A549 (cell line): ENCODE measurements at regions not wholly inside any gene's neighbourhood (a gene's known extent, or its start where the extent isn't known, plus 50 kb on each side); places are given as distances from the start of the nearest gene placed in this dataset.

ENCODE experiments used
- ATAC-seq, 2 experiments: fragments of 200-7000 bp in 1 of 2; fragments of >200 bp in 1 of 2; cut with Nextera tagmentation in 1 of 2; cut with Tn5 transposase in 1 of 2; 3 replicates each; pipeline versions ENCODE4 v1.8.0 to v1.9.1; 2018 to 2020; ENCODE audit warnings: mild to moderate bottlenecking in 1 of 2, moderate library complexity in 1 of 2
- CTCF ChIA-PET: fragments of 300-600 bp; sonication (Branson Sonifier 250); formaldehyde crosslinking; extraction: SDS; loops from one replicate; lab custom pipeline; 2021; ENCODE audit warnings: antibody characterized with exemption, inconsistent platforms; lab: Yijun Ruan, JAX
- POLR2A ChIA-PET: fragments of 350-600 bp; formaldehyde crosslinking; extraction: SDS; loops from one replicate; lab custom pipeline; 2021; ENCODE audit warnings: antibody characterized with exemption, inconsistent platforms; lab: Yijun Ruan, JAX
- DNase-seq, 2 experiments: peaks; one replicate each; pipeline versions ENCODE4 v3.0.0 to v3.0.0-alpha.2; 2011 to 2016; ENCODE audit warnings: low read depth in 1 of 2, low spot score in 1 of 2
- FAIRE-seq: peaks from 2 replicates; lab custom pipeline; 2011; peaks lifted over from hg19 to GRCh38; lab: Jason Lieb, UNC
- H3K27ac ChIP-seq, 2 experiments: fragments of >200 bp; sonication (Bioruptor Twin); formaldehyde crosslinking; 3 replicates each; pipeline ENCODE4 v1.5.1; 2016 to 2017
- H3K4me1 ChIP-seq: fragments of >200 bp; sonication (Bioruptor Twin); formaldehyde crosslinking; 3 replicates; pipeline ENCODE4 v1.6.1; 2016
- H3K4me2 ChIP-seq: fragments of >200 bp; sonication (Bioruptor Twin); formaldehyde crosslinking; 3 replicates; pipeline ENCODE4 v1.6.1; 2016
- H3K4me3 ChIP-seq: fragments of >200 bp; sonication (Bioruptor Twin); formaldehyde crosslinking; 3 replicates; pipeline ENCODE4 v1.5.1; 2016
- H3K9me3 ChIP-seq: fragments of >200 bp; sonication (Bioruptor Twin); formaldehyde crosslinking; 3 replicates; pipeline ENCODE4 v1.6.1; 2016
- CHD2 ChIP-seq: fragments of 150-350 bp; IDR thresholded peaks from 2 replicates; pipeline ENCODE4 v1.6.1; 2014; ENCODE audit warnings: low read length; ENCODE audit not compliant: partially characterized antibody
- CHD4 ChIP-seq: fragments of 200-600 bp; sonication (generic); IDR thresholded peaks from 2 replicates; pipeline ENCODE4 v1.6.1; 2016; ENCODE audit warnings: antibody characterized with exemption, mild to moderate bottlenecking, borderline replicate concordance
- FOSB ChIP-seq: fragments of 250-450 bp; sonication (Bioruptor Pico); IDR thresholded peaks from 2 replicates; pipeline ENCODE4 v1.5.0; 2020; ENCODE audit warnings: mild to moderate bottlenecking, moderate library complexity
- FOSL2 ChIP-seq, 2 experiments: fragments of 450-650 bp in 1 of 2; fragments of >200 bp in 1 of 2; sonication (Bioruptor Twin) in 1 of 2; formaldehyde crosslinking; IDR thresholded peaks; 2 replicates each; pipeline versions ENCODE4 v1.5.0 to v1.6.1; 2016 to 2020; ENCODE audit warnings: mild to moderate bottlenecking in 1 of 2, moderate library complexity in 1 of 2
- GATA3 ChIP-seq: IDR thresholded peaks from 2 replicates; pipeline ENCODE4 v1.6.1; 2012; ENCODE audit warnings: borderline replicate concordance
- HDAC2 ChIP-seq: fragments of 200-600 bp; sonication (generic); IDR thresholded peaks from 2 replicates; pipeline ENCODE4 v1.6.1; 2016
- HEYL ChIP-seq: fragments of 250-450 bp; sonication (Bioruptor Pico); IDR thresholded peaks from 2 replicates; pipeline ENCODE4 v1.8.0; 2021; ENCODE audit warnings: mild to moderate bottlenecking, moderate library complexity
- HOXB13 ChIP-seq: fragments of 250-450 bp; sonication (Bioruptor Pico); IDR thresholded peaks from 2 replicates; pipeline ENCODE4 v1.5.0; 2020; ENCODE audit warnings: low read depth, mild to moderate bottlenecking, moderate library complexity
- HOXB5 ChIP-seq: fragments of 250-450 bp; sonication (Bioruptor Pico); IDR thresholded peaks from 2 replicates; pipeline ENCODE4 v1.5.0; 2020; ENCODE audit warnings: mild to moderate bottlenecking, moderate library complexity
- KDM1A ChIP-seq: fragments of 200-600 bp; sonication (generic); IDR thresholded peaks from 2 replicates; pipeline ENCODE4 v1.6.1; 2016; ENCODE audit warnings: low read depth, mild to moderate bottlenecking
- KDM5A ChIP-seq: fragments of 200-600 bp; sonication (generic); IDR thresholded peaks from 2 replicates; pipeline ENCODE4 v1.6.1; 2016; ENCODE audit warnings: antibody characterized with exemption, mild to moderate bottlenecking
- MAX ChIP-seq: IDR thresholded peaks from 2 replicates; pipeline ENCODE4 v1.6.1; 2012
- MAZ ChIP-seq: fragments of 150-350 bp; IDR thresholded peaks from 2 replicates; pipeline ENCODE4 v1.6.1; 2014; ENCODE audit warnings: antibody characterized with exemption, low read depth, low read length, borderline replicate concordance
- NR3C1 ChIP-seq: fragments of >200 bp; sonication (Bioruptor Twin); formaldehyde crosslinking; IDR thresholded peaks from 3 replicates; pipeline ENCODE4 v1.6.1; 2017
- POLR2AphosphoS2 ChIP-seq: conservative IDR thresholded peaks from 2 replicates; pipeline ENCODE4 v1.6.1; 2012; ENCODE audit warnings: low read length, improper control_type of control experiment, inconsistent platforms
- RARB ChIP-seq: fragments of 250-450 bp; sonication (Bioruptor Pico); IDR thresholded peaks from 2 replicates; pipeline ENCODE4 v1.8.0; 2021; ENCODE audit warnings: mild to moderate bottlenecking, moderate library complexity
- RCOR1 ChIP-seq: fragments of 150-350 bp; IDR thresholded peaks from 2 replicates; pipeline ENCODE4 v1.6.1; 2014; ENCODE audit warnings: antibody characterized with exemption, low read length, low read depth
- RFX5 ChIP-seq: fragments of 450-650 bp; IDR thresholded peaks from 2 replicates; pipeline ENCODE4 v1.7.1; 2014; ENCODE audit warnings: antibody characterized with exemption, mild to moderate bottlenecking, moderate library complexity
- RNF2 ChIP-seq: fragments of 200-600 bp; sonication (generic); IDR thresholded peaks from 2 replicates; pipeline ENCODE4 v1.6.1; 2016; ENCODE audit warnings: low read depth, mild to moderate bottlenecking, antibody characterized with exemption, moderate library complexity, borderline replicate concordance
- SMC3 ChIP-seq: fragments of >200 bp; sonication (Bioruptor Twin); formaldehyde crosslinking; IDR thresholded peaks from 3 replicates; pipeline ENCODE4 v1.6.1; 2018; ENCODE audit warnings: inconsistent platforms
- TP53 ChIP-seq: fragments of 250-450 bp; sonication (Bioruptor Pico); IDR thresholded peaks from 2 replicates; pipeline ENCODE4 v1.5.0; 2021; ENCODE audit warnings: mild to moderate bottlenecking, moderate library complexity
- ZFP36 ChIP-seq: fragments of 450-650 bp; IDR thresholded peaks from 2 replicates; pipeline ENCODE4 v1.6.1; 2014; ENCODE audit warnings: borderline replicate concordance; ENCODE audit not compliant: partially characterized antibody
- WGBS: methylation state at CpG from one replicate; pipeline ENCODE4 v1.1.6; 2017; ENCODE audit errors: missing lambda C conversion rate; 5-methylcytosine and 5-hydroxymethylcytosine counted together
- TF ChIP-seq, protein P1 (sequence below): fragments of >200 bp; sonication (Bioruptor Twin); formaldehyde crosslinking; IDR thresholded peaks from 3 replicates; pipeline ENCODE4 v1.5.1; 2016
- TF ChIP-seq, protein P2 (sequence below): fragments of >200 bp; sonication (Bioruptor Twin); formaldehyde crosslinking; IDR thresholded peaks from 3 replicates; pipeline ENCODE4 v1.6.1; 2016

- TF ChIP-seq, protein P1, sequence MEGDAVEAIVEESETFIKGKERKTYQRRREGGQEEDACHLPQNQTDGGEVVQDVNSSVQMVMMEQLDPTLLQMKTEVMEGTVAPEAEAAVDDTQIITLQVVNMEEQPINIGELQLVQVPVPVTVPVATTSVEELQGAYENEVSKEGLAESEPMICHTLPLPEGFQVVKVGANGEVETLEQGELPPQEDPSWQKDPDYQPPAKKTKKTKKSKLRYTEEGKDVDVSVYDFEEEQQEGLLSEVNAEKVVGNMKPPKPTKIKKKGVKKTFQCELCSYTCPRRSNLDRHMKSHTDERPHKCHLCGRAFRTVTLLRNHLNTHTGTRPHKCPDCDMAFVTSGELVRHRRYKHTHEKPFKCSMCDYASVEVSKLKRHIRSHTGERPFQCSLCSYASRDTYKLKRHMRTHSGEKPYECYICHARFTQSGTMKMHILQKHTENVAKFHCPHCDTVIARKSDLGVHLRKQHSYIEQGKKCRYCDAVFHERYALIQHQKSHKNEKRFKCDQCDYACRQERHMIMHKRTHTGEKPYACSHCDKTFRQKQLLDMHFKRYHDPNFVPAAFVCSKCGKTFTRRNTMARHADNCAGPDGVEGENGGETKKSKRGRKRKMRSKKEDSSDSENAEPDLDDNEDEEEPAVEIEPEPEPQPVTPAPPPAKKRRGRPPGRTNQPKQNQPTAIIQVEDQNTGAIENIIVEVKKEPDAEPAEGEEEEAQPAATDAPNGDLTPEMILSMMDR = no peak
- TF ChIP-seq NR3C1 (no peak), HOXB5 (CRISPR knock-in tag) (no peak)
These were observed 88.5 kb downstream of the NPTX2 start (continued) for GRCh38 chr7:98705626-98706025.

- ChIA-PET POLR2A (no interaction called here), CTCF (no interaction called here)
- H3K4me1 ChIP-seq = no peaks in the 10 kb centered on the region
- TF ChIP-seq SMC3 (no peak), CHD2 (no peak), CHD4 (no peak), KDM5A (no peak), HOXB13 (CRISPR knock-in tag) (no peak), FOSB (CRISPR knock-in tag) (no peak), ZFP36 (no peak), RFX5 (no peak)
- TF ChIP-seq, protein P1 = no peak
- H3K27ac ChIP-seq = no peak overlapping the region
- ATAC-seq = no peak
- no peak for FAIRE-seq
- no peak overlapping the region for H3K4me2 ChIP-seq
- H3K4me3 ChIP-seq = no peak overlapping the region
- no peak for DNase-seq
- WGBS = 34% methylated on average over 4 of the region's 4 CpGs
- no peaks in the 10 kb centered on the region for H3K9me3 ChIP-seq
These were observed 90.0 kb downstream of the NPTX2 start for GRCh38 chr7:98707076-98707475.

DNA sequence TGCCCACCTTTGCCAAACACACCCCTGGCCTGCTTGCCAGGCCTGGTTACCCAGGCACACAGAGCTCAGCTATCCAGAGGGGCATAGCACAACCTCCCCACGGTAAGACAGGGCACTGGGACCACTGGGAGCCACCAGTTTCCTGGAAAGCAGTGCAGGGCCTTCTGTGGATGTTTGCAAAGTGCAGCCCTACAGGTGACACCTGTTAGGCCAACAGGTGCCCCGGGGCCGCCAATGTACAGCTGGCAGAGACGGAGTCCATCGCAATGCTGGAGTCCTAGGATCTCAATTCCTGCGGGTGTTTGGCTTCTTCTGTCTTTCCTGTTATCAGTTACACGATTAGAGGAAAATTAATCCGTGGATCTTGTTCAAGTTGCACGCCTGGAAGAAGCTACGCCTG, 94.9 kb downstream of the NPTX2 start:
- ATAC-seq (no peak), FAIRE-seq (no peak), DNase-seq (no peak)
- no peak overlapping the region for H3K4me2 ChIP-seq
- no peaks in the 10 kb centered on the region for H3K9me3 ChIP-seq
- CTCF ChIA-PET = interaction anchor here (1.2 to 2.3 kb wide), 2 partner anchors 14 to 34 kb away, joined by 3 to 8 read pairs; no protein-coding TSS in a partner anchor
- POLR2A ChIA-PET = no interaction called here
- no peak overlapping the region for H3K27ac ChIP-seq
- TF ChIP-seq, protein P2, sequence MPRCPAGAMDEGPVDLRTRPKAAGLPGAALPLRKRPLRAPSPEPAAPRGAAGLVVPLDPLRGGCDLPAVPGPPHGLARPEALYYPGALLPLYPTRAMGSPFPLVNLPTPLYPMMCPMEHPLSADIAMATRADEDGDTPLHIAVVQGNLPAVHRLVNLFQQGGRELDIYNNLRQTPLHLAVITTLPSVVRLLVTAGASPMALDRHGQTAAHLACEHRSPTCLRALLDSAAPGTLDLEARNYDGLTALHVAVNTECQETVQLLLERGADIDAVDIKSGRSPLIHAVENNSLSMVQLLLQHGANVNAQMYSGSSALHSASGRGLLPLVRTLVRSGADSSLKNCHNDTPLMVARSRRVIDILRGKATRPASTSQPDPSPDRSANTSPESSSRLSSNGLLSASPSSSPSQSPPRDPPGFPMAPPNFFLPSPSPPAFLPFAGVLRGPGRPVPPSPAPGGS = no peak
- TF ChIP-seq MAZ (no peak), TP53 (CRISPR knock-in tag) (no peak), RCOR1 (no peak), POLR2AphosphoS2 (no peak), ZFP36 (no peak), HEYL (CRISPR knock-in tag) (no peak), HDAC2 (no peak), RNF2 (no peak), RARB (CRISPR knock-in tag) (no peak), FOSL2 (IDR thresholded peaks at IDR 0.05) (no peak), FOSL2 (CRISPR knock-in tag; IDR thresholded peaks at IDR 0.05) (no peak), MAX (no peak), GATA3 (no peak), KDM5A (no peak), KDM1A (no peak)
- WGBS = 36% methylated on average over 9 of the region's 10 CpGs
- no peaks in the 10 kb centered on the region for H3K4me1 ChIP-seq
- H3K4me3 ChIP-seq = no peak overlapping the region
